DMS153 (cell line): ENCODE measurements at regions not wholly inside any gene's neighbourhood (a gene's known extent, or its start where the extent isn't known, plus 50 kb on each side); places are given as distances from the start of the nearest gene placed in this dataset.
"Not testable (repeated sequence)": the region's sequence is repeated elsewhere in the genome, so short reads cannot be mapped to it uniquely, and the experiment has no call there.

Source experiments
- DNase-seq: peaks from one replicate; lab custom pipeline; 2025; lab: John Stamatoyannopoulos, UW

DNA sequence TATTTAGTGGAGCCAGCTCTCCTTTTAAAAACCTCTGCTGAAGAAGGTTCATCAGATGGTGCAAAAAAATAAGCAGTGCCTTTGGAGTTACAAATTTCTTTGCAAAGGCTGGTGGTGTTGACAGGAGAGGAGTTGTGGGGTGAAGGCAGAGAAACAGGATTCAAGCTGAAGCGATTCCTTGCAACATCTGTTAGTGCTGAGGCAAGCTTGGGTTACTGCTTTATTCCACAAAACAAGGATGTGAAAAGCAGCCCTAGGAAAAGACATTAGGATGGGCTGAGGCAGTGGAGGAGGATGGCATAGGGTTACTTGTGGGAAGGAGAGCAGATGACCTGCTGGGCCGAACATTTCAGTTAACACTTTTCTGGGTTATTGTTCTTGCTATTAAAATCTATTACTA, 390.7 kb downstream of the DLEU7 start:
- DNase-seq, result no peak

DNA sequence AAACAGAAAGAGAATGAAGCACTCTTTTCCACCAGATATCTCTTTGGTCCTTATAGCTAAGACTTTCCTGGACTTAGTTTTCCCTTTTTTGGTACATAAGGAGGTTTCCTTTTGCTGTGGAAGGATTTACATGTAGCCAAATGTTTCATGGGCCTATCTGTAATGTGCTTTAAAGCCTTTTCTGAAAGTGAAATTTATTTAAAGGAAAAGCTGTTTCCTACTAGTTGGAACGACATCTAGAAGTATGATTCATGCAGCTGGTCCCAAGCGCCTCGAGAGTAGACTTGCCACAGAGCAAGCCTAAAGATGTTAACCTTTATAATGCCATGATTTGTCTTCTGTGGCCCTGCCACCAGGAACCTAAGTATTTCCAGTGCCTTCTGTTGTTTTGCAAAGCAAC, 390.3 kb downstream of the DLEU7 start:
- no peak for DNase-seq

DNA sequence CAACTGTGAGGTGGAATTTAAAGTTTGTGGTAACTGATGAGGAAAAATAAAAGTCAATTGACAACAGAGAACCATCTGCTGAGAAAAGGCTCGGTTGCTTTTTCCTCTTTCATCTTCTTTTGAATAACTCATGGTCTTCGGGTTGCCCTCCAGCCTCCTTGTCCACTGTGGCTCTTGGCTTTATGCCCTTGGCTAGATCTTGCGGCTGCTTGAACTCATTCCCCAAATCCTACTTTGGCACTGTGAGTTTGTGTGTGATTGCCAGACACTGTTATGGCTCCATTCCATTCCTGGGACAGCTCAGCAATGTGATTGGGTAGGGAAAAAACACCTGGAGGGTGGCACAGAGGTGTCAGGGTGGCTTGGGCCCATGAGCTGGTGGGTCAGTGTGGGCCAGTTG, 387.4 kb downstream of the DLEU7 start:
- no peak for DNase-seq

DNA sequence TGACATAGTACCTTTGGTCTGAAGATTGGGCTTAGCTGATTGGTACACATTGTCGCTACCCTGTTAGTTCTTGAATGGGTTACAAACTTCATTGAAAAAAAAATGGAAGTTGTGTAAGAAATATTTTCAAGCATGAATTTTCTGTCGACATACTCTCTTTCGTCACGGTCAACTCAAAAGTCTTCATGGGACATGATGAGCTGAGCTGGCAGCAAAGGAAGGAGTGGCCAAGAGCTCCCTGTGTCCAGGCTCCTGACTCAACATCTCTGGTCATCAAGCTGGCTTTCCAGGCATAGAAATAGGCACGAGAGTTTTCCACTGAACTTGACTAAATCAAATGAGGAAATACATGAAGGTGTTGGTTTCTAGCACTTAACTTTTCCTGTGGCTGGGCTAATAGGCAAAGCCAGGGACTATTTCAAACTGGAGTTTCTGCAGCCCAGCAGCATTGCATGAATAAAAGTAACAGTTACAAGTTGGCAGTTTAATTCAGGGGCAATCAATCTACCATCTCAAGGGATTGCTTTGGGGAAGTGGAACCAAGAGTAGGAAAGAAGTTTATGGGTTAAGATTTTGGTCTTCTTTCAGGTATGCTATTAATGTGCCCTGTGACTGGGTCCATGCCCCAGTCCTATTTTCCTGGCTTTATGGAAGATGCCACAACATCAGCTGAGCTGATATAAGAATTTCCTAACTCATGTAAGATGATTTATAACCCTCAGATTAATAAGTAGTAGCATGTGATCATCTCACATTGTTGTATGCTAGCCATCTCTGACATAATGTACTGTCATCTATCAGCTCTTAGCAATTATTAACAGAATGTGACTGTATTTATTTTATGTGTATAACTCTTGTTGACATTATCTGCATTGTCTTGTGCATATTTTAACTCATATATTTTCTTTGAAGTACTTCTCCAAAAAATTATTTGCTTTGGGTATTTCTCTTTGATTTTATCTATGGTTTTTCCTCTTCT, 385.8 kb downstream of the DLEU7 start:
- DNase-seq, result no peak

DNA sequence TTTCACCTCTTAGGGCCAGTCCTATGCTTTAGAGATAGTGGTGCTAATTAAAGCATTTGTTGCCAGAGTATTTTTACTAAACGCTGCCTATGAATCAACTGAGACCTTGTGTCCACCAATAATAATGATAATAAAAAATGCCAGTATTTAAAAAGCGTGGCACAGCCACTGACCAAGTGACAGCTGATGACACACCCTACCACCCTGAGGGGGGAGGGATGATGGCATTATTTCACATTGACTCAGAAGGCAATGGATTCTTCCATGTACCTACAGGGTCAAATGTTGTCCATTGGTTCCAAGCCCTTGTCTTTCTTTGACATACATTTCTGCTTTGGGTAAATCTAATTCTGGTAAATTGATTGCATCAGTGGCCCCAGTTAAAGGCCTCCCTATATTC, 384.4 kb downstream of the DLEU7 start:
- no peak for DNase-seq

DNA sequence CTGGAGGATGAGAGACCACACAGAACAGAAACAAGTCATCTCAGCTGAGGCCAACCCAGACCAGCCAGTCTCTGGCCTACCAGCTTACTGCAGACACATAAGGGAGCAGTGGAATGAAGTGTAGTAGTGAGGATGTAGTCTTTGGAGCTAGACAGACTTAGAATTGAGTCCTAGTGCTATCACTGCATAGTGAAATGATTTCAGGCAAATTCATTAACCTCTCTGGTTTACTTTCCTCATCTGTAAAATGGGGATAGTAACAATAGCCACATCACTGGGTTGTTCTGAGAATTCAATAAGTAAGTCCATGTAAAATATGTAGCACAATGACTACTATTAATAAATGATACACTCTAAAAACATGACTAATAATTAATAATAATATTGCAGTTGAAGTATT, 383.8 kb downstream of the DLEU7 start:
- DNase-seq, result no peak

DNA sequence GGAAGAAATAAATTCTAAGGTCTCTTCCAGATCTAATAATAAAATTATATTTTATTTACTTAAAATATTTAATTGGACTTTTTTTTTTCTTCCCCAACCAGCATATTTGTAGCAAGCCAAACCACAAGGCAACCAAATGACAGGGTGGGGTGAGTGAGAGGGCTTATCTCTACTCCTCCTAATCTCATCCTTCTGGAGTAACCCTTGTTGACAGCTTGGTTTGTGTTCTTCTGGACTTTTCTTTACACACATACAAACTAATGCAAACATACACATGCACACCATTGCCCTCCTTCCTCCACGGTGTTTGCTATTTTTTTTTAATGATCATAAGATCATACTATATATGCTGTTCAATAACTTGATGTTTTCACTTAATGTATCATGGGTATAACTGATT, 383.1 kb downstream of the DLEU7 start:
- DNase-seq, result no peak

DNA sequence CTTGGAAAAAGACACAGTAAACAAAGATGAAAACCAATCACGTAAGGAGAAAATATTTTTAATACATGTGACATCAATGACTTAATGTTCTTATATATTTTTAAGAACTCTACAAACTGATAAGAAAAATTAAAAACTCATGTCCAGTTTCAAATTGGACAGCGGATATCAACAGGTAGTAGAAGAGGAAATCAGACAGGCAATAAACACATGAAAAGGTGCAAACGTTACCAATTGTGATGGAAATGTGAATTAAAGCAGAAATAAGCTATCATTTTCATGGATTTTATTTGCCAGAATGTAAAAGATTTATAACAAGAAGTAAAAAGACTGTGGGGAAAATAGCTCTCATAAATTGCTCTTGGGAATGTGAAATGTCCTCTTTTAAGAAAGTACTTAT, 382.3 kb downstream of the DLEU7 start:
- no peak for DNase-seq

DNA sequence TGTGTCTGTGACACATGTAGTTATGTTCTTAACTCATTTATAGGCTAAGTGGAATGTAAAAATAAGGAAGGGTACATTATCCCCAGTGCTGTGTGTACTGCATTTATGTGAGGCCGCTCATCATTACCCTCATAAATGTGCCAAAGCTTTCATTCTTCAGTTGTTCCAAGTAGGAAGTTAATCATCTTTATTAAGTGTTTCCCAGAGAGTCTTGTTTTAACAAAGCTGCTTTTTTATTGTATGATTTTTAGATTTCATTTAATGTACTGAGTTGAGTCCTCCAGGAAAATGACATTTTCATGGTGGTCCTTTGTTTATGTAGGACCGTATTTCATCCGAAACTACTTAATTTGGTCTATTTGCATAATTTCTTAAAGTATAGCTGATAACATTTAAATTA, 379.8 kb downstream of the DLEU7 start:
- no peak for DNase-seq

DNA sequence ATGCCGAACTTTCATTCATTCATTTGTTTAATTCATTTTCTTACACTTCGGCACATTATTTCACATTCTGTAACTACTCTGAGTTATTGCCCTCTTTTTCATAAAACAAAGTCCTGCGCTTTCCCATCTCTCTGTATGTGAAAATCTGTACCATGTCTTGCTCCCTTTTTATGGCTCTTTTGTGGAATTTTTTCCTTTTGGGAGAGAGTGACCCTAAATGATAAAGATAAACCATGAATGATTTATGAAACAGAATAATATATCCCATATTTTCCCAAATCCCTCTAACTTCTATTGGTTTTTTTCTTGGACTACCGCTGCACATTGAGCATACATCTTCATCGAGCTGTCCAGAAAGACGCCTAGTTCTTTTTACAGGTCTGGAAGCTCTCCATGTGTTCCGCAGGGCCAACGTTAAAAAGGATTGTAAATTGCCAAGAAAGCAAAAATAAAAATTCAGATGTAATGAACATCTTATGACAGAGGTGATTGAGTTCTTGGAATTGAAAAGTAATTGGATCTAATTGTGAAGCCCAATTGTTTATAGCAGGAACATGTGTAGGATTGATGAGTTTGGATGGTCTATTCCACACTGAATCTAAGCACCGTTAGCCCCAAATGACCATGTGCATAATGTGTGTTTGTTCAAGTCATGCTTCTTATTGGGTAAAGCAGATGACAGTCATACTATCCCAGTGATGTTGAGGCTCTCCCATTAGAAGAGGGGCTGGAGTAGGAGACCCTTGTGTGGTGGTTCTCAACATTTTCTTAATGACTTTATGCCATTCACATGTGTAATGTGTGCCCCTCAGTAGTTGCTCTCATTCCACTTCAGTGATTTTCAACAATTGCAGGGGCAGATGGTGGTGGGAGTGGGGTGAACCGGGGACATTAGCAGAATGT, 378.9 kb downstream of the DLEU7 start:
- no peak for DNase-seq

DNA sequence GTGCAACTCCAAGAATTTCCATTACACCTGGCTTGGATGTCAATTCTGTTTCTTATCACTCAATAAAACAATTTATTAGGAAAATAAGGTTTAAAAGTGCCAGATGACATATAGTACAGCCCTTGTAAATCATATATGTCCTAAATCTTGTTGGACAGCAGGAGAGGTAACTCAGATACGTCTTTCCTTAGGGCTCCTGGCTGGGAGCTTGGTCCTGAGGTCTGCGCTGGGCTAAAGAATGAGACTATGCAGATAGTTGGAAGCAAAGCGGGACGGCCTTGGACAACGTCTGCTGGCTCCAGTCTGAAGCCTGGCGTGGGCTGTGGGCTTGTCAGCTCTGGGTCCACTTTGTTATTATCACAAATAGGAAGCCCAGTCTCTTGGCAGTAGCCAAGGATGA, 377.0 kb downstream of the DLEU7 start:
- DNase-seq, result no peak

DNA sequence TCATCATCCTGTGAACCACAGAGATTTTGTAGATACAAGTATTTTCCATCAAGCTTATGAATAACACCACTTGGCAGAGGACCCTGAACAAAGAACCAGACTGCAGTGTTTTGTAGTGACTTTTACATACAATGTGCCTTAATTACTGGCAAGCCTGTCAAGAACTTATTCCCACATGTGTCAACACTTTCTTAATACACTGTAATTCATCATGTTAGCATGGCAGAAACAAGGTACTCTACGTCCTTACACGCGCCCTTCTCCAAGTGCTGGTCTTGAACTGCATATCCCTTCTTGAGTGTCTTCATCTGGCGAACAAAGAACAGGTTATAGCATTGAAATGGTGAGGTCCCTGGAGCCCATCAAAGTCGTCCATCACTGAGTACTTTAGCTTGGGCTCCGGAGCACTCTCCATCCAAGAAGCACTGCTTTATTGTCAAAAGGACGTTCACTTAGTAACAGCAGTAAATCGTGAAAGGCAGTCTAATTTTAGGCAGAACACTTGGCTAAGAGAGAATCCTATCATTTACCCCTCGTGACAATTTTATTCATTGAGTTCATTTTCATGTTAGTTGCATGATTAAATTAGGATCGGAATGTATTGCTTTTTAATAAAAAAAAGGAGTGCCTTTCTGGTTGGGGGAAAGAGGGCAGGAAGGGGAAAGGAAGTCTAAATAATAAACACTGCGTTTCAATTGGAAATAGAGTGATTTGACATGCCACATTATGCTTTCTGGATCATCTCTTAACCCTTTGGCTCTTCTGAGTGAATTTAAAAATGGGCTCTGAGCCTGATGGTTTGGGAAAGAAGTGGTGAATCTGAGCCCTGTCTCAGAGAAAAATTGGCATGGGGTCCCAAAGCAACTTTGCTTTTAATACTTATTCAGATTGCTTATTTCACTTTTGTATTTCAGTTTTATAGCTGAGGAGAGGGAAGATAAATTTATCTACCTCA, 376.1 kb downstream of the DLEU7 start:
- DNase-seq, result no peak

DNA sequence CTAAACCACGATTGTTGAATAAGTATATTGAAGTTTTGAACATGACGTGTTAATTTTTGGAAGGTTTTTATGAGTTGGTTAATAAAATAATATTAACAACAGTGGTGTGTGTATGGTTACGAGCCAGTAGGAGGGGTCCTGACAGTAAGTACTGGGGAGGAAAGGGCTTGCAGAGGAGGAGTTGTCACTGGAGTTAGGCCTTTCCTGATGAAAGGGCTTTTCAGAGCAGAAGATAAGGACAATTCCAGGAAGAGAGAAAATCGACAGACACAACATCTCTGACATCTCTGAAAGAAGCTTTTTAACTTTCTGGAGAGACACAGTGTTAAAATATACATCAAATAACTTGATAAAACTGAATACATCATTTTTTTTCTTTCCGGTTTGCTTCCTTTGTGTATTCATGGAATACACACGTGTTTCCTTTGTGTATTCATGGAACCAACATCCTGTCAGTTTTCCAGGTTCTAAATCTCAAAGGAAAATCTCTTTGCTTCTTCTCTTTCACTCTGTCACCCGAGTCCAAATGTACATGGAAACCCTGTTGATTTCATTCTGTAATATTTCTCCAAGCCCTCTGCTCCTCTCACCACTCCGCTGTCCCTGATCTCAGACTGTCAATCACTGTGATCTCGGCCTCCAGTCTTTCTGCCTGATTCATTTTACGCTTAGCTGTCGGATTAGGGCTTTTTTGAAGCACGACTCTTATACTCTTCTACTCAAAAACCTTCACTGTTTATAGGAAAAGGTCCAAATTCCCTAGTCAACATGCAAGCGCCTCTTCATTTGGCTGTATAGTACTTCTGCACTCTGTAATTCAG, 374.4 kb downstream of the DLEU7 start:
- no peak for DNase-seq

DNA sequence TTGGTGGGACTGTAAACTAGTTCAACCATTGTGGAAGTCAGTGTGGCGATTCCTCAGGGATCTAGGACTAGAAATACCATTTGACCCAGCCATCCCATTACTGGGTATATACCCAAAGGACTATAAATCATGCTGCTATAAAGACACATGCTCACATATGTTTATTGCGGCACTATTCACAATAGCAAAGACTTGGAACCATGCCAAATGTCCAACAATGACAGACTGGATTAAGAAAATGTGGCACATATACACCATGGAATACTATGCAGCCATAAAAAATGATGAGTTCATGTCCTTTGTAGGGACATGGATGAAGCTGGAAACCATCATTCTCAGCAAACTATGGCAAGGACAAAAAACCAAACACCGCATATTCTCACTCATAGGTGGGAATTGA, 370.4 kb downstream of the DLEU7 start:
- not testable (repeated sequence) for DNase-seq

DNA sequence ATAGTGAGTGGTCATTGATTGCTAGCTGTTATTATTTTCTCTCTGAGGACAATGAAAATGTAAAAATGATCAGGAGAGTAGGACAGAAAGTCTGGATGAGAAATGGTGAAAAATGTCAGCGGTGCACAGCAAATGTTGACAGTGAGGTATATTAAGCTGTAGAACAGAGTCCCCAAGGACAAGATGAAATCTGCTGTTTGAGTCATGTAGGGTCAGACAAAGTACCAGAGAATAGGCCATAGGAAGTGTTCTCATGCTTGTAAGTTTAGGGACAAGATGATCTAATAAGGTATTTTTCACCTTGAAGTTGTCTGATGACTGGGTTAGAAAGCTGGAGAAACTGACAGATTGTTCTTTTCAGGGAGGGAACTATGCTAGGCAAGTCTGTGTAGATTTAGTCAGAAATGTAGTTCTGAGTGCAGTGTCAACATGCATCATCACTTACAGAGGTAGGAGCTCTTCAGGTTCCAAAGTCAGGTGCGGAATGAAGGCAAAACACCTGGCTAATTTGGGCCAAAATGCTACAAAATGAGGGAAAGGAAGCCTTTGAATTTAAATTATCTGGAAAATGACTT, 369.3 kb downstream of the DLEU7 start:
- no peak for DNase-seq

DNA sequence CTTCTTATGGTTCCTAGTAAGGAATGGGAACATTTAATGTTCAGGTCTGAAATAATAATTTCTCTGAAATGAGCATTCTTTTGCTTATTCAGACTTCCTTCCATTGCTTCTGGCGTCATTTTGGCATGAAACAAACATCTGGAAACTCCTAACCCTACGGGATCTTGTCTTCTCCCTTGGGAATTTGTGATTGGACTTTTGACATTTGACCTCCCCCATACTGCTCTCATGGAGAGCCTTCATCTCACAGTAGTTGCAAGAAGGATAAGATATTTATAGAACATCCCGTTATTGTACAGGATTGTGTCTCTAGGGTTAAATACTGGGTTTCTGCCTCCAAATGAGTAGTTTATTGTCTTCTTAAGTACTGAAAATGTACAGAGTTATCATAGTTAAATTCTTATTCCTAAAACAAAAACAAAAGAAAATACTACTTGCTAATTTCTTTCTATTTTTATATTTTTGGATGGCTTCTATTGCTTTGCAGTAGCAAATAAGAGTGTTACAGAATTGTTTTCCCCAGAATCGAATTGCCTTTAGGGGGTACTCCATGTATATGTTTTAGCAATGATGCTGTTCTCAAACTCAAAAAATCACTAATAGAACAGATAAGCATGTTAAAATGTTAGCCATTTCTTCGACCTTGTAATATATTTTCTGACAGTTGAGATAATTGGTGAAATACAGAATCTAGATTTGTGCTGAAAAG, 366.8 kb downstream of the DLEU7 start:
- no peak for DNase-seq

DNA sequence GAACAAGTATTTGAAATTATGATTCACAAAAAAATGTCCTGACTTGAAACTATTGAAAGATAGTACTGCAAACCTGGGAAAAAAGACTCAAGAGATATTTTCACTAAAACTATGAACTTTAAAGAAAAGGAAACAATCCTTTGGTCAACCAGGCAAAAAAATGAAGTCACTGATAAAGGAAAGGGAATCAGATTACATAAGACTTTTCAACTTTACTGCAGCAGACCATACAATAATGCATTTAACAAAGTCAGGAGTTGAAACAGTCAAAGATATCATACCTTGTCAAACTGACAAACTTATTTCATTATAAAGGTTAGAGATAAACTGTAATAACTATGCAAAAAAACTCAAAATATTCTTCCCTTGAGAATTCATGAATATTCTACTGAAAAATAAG, 361.6 kb downstream of the DLEU7 start:
- no peak for DNase-seq

DNA sequence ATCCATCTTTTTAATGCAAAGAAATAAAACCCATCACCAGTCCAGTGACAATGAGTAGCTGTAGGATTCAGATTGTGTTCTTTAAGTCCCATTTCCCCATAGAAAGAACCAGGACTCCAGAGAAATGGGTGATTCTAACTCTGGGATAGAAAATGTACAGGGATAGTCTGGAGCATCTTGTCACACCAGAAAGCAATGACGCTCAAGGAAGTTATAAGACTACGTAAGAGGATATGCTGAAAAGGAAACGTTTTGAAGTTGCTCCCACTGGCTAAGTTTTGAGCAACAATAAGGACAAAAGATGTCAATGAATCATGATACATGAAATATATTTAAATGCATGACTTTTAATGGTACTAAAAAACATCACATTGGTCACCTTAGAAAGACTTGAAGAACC, 360.1 kb downstream of the DLEU7 start:
- DNase-seq, result no peak

DNA sequence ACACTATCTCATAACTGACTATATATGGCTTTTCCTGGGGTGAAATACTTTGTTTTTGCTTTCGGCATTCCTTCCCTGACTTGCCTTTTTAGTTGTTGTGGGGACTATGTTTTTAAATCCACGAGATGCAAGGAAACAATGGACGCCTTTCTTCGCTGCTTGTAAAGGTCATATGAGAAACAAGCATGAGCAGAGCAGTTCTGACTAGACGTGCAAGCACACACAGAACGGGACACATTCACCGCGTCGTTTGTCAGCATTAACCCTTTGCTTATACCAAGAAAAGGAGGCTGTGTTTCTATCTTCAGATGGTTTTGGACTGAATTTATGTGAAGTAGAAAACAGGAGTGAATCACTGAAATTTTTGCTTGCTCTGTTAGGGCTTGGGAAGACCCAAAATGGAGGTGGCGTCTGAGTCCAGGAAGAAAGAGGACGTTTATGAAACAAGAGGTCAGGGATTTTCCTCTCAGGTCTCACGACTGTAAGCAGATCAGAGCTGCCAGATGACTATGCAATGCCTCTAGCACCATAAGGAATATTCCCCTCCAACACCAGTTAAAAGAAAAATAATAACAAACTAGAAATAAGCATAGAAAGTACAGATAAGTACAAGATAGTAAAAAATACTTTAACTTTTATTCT, 358.9 kb downstream of the DLEU7 start:
- DNase-seq, result no peak
